Left renal cortex interstitium (tissue), 4 donors: ENCODE measurements at regions not wholly inside any gene's neighbourhood (a gene's known extent, or its start where the extent isn't known, plus 50 kb on each side); places are given as distances from the start of the nearest gene placed in this dataset.

Source experiments
- DNase-seq, 4 donors: peaks; one replicate each; pipeline ENCODE4 v3.0.0-alpha.2; 2013; ENCODE audit warnings: low read depth in 4 of 4, low spot score in 2 of 4, missing footprints in 1 of 4

GRCh38 chr2:217228732-217229131 lies 368.9 kb upstream of the TNP1 start:
- DNase-seq: no peak

- no peak for DNase-seq
Observed at GRCh38 chr2:217227794-217228193, 367.9 kb upstream of the TNP1 start.

- no peak for DNase-seq
Observed at GRCh38 chr2:217225596-217225995, 365.7 kb upstream of the TNP1 start.

- DNase-seq: no peak
Observed at GRCh38 chr2:217223222-217223930, 363.5 kb upstream of the TNP1 start.

GRCh38 chr2:217222309-217222910 lies 362.5 kb upstream of the TNP1 start:
- no peak for DNase-seq

GRCh38 chr2:217220228-217221013 lies 360.6 kb upstream of the TNP1 start:
- no peak for DNase-seq

GRCh38 chr2:217219164-217219520 lies 359.3 kb upstream of the TNP1 start:
- no peak for DNase-seq

- no peak for DNase-seq
Observed at GRCh38 chr2:217218269-217219163, 358.7 kb upstream of the TNP1 start.

- DNase-seq: no peak
Observed at GRCh38 chr2:217216982-217217381, 357.1 kb upstream of the TNP1 start.

- DNase-seq: no peak
Observed at GRCh38 chr2:217216316-217216715, 356.5 kb upstream of the TNP1 start.

- DNase-seq: no peak
Observed at GRCh38 chr2:217215877-217216276, 356.0 kb upstream of the TNP1 start.

GRCh38 chr2:217208867-217209266 lies 349.0 kb upstream of the TNP1 start:
- DNase-seq: no peak

GRCh38 chr2:217207699-217208010 lies 347.8 kb upstream of the TNP1 start:
- no peak for DNase-seq

- no peak for DNase-seq
Observed at GRCh38 chr2:217206907-217207698, 347.2 kb upstream of the TNP1 start.

GRCh38 chr2:217206016-217206725 lies 346.3 kb upstream of the TNP1 start:
- DNase-seq: no peak

- no peak for DNase-seq
Observed at GRCh38 chr2:217204358-217204757, 344.5 kb upstream of the TNP1 start.

GRCh38 chr2:217203086-217203485 lies 343.2 kb upstream of the TNP1 start:
- DNase-seq: no peak

- no peak for DNase-seq
Observed at GRCh38 chr2:217199255-217199630, 339.4 kb upstream of the TNP1 start.

- no peak for DNase-seq
Observed at GRCh38 chr2:217195658-217196446, 336.0 kb upstream of the TNP1 start.
